H1 (cell line): ENCODE measurements at regions not wholly inside any gene's neighbourhood (a gene's known extent, or its start where the extent isn't known, plus 50 kb on each side); places are given as distances from the start of the nearest gene placed in this dataset.

Experiments
- CTCF ChIA-PET: fragments of 300-600 bp; sonication (Branson Sonifier 250); formaldehyde crosslinking; loops from one replicate; lab custom pipeline; 2021; ENCODE audit not compliant: partially characterized antibody; lab: Charles Lee
- POLR2A ChIA-PET: fragments of 300-600 bp; sonication (Branson Sonifier 250); formaldehyde crosslinking; loops from one replicate; lab custom pipeline; 2021; ENCODE audit warnings: inconsistent platforms; ENCODE audit not compliant: partially characterized antibody; lab: Charles Lee
- DNase-seq, 2 experiments: peaks; one replicate each; pipeline versions ENCODE4 v3.0.0 to v3.0.0-alpha.2; 2010 to 2022; ENCODE audit warnings: low spot score in 2 of 2, low read depth in 1 of 2, mixed read lengths in 1 of 2
- FAIRE-seq: peaks from 2 replicates; lab custom pipeline; 2011; peaks lifted over from hg19 to GRCh38; lab: Jason Lieb, UNC
- H2AFZ ChIP-seq: 2 replicates; pipeline ENCODE4 v1.8.1; 2012; ENCODE audit warnings: low read length, inconsistent platforms
- H2AK5ac ChIP-seq: 2 replicates; pipeline ENCODE4 v1.6.1; 2013; ENCODE audit warnings: low read depth, low read length
- H2BK120ac ChIP-seq: replicated peaks from 2 replicates; pipeline ENCODE3; 2013; ENCODE audit warnings: low read depth, low read length, inconsistent platforms
- H2BK12ac ChIP-seq: 2 replicates; pipeline ENCODE4 v1.6.1; 2013; ENCODE audit warnings: low read depth, low read length
- H2BK15ac ChIP-seq: 2 replicates; pipeline ENCODE4 v1.6.1; 2013; ENCODE audit warnings: low read length
- H2BK20ac ChIP-seq: 2 replicates; pipeline ENCODE4 v1.6.1; 2013; ENCODE audit warnings: low read length
- H2BK5ac ChIP-seq: 2 replicates; pipeline ENCODE4 v1.6.1; 2013; ENCODE audit warnings: low read depth, low read length
- H3K14ac ChIP-seq: 2 replicates; pipeline ENCODE4 v1.6.1; 2013; ENCODE audit warnings: inconsistent platforms; ENCODE audit not compliant: insufficient read length
- H3K18ac ChIP-seq: 2 replicates; pipeline ENCODE4 v1.6.1; 2013; ENCODE audit warnings: low read length; ENCODE audit errors: extremely low read depth
- H3K23ac ChIP-seq: 2 replicates; pipeline ENCODE4 v1.6.1; 2013; ENCODE audit warnings: inconsistent platforms; ENCODE audit not compliant: insufficient read length
- H3K23me2 ChIP-seq: 2 replicates; pipeline ENCODE4 v1.6.1; 2013; ENCODE audit warnings: low read depth, low read length
- H3K27ac ChIP-seq: 2 replicates; pipeline ENCODE4 v1.6.1; 2011; ENCODE audit warnings: low read depth, low read length, inconsistent platforms
- H3K27me3 ChIP-seq, 4 experiments: replicated peaks in 1 of 4; 1 replicate in 1 of 4; 2 replicates in 3 of 4; pipeline versions ENCODE4 v1.6.1 to v1.8.1; 2011 to 2013; ENCODE audit warnings: low read length in 3 of 4, mild to moderate bottlenecking in 3 of 4, inconsistent platforms in 2 of 4, mixed read lengths in 2 of 4, moderate library complexity in 1 of 4; ENCODE audit not compliant: control insufficient read depth in 3 of 4, insufficient read depth in 3 of 4; ENCODE audit errors: extremely low read depth in 1 of 4
- H3K36me3 ChIP-seq, 4 experiments: 2 replicates each; pipeline versions ENCODE4 v1.6.1 to v1.8.1; 2011 to 2013; ENCODE audit warnings: mild to moderate bottlenecking in 4 of 4, low read length in 3 of 4, moderate library complexity in 2 of 4, control low read depth in 1 of 4, inconsistent platforms in 1 of 4; ENCODE audit not compliant: insufficient read depth in 4 of 4, control insufficient read depth in 2 of 4
- H3K4ac ChIP-seq: replicated peaks from 2 replicates; pipeline ENCODE3; 2013; ENCODE audit warnings: low read length, low read depth, mixed read lengths, inconsistent platforms; ENCODE audit not compliant: insufficient read length
- H3K4me1 ChIP-seq, 4 experiments: replicated peaks in 1 of 4; 1 replicate in 1 of 4; 2 replicates in 3 of 4; pipeline versions ENCODE4 v1.6.1 to v1.8.1; 2011 to 2013; ENCODE audit warnings: low read length in 3 of 4, inconsistent platforms in 2 of 4, mixed read lengths in 1 of 4; ENCODE audit not compliant: insufficient read depth in 4 of 4, control insufficient read depth in 3 of 4
- H3K4me2 ChIP-seq, 2 experiments: 2 replicates each; pipeline versions ENCODE4 v1.6.1 to v1.8.1; 2011 to 2013; ENCODE audit warnings: low read depth in 2 of 2, low read length in 2 of 2, control low read depth in 1 of 2, inconsistent platforms in 1 of 2, mild to moderate bottlenecking in 1 of 2; ENCODE audit not compliant: insufficient read depth in 1 of 2
- H3K4me3 ChIP-seq, 4 experiments: fragments of 200-600, 300-600 bp in 1 of 4; sonication (generic), shearing (Covaris generic), sonication (Bioruptor Twin) in 1 of 4; 2 replicates each; pipeline versions ENCODE4 v1.5.1 to v1.8.1; 2011 to 2016; ENCODE audit warnings: low read length in 4 of 4, low read depth in 3 of 4, control low read depth in 2 of 4, inconsistent platforms in 2 of 4, mild to moderate bottlenecking in 2 of 4, mixed read lengths in 1 of 4, moderate library complexity in 1 of 4; ENCODE audit not compliant: insufficient read depth in 2 of 4; ENCODE audit errors: extremely low read depth in 1 of 4
- H3K56ac ChIP-seq: replicated peaks from 2 replicates; pipeline ENCODE3; 2013; ENCODE audit warnings: low read depth, mild to moderate bottlenecking, mixed read lengths, low read length, inconsistent platforms; ENCODE audit not compliant: insufficient read length
- H3K79me1 ChIP-seq: 2 replicates; pipeline ENCODE4 v1.6.1; 2013; ENCODE audit warnings: low read depth, low read length, control low read depth
- H3K79me2 ChIP-seq, 2 experiments: 2 replicates each; pipeline versions ENCODE4 v1.6.1 to v1.8.1; 2012 to 2013; ENCODE audit warnings: low read length in 2 of 2, mild to moderate bottlenecking in 2 of 2, inconsistent platforms in 1 of 2; ENCODE audit not compliant: insufficient read depth in 2 of 2, control insufficient read depth in 1 of 2
- H3K9ac ChIP-seq, 4 experiments: replicated peaks in 1 of 4; 1 replicate in 1 of 4; 2 replicates in 3 of 4; pipeline versions ENCODE4 v1.6.1 to v1.8.1; 2011 to 2013; ENCODE audit warnings: low read depth in 3 of 4, low read length in 3 of 4, control low read depth in 2 of 4, mild to moderate bottlenecking in 2 of 4, moderate library complexity in 2 of 4, inconsistent platforms in 1 of 4; ENCODE audit errors: extremely low read depth in 1 of 4
- H3K9me3 ChIP-seq, 2 experiments: 2 replicates each; pipeline versions ENCODE4 v1.6.1 to v1.8.1; 2012 to 2013; ENCODE audit warnings: mild to moderate bottlenecking in 2 of 2, moderate library complexity in 2 of 2, control low read depth in 1 of 2, inconsistent platforms in 1 of 2, low read depth in 1 of 2, low read length in 1 of 2, mixed read lengths in 1 of 2; ENCODE audit not compliant: insufficient read depth in 2 of 2
- H4K20me1 ChIP-seq, 2 experiments: replicated peaks in 1 of 2; 2 replicates each; pipeline versions ENCODE3 to v1.8.1; 2011 to 2013; ENCODE audit warnings: inconsistent platforms in 2 of 2, low read length in 2 of 2, mild to moderate bottlenecking in 1 of 2; ENCODE audit not compliant: insufficient read depth in 2 of 2, control insufficient read depth in 1 of 2
- H4K5ac ChIP-seq: 2 replicates; pipeline ENCODE4 v1.6.1; 2013; ENCODE audit warnings: low read length, low read depth, mixed read lengths, inconsistent platforms; ENCODE audit not compliant: insufficient read length
- H4K8ac ChIP-seq: 2 replicates; pipeline ENCODE4 v1.8.0; 2013; ENCODE audit warnings: mild to moderate bottlenecking, moderate library complexity, low read length, inconsistent platforms; ENCODE audit not compliant: insufficient read depth; ENCODE audit errors: extremely low read depth
- H4K91ac ChIP-seq: replicated peaks from 2 replicates; pipeline ENCODE3; 2013; ENCODE audit warnings: low read length, mixed read lengths, inconsistent platforms; ENCODE audit not compliant: insufficient read length
- BCL11A ChIP-seq, 2 experiments: IDR thresholded peaks; one replicate each; pipeline ENCODE4 v1.6.1; 2011; ENCODE audit warnings: low read depth in 2 of 2, low read length in 2 of 2, mild to moderate bottlenecking in 2 of 2
- CBX8 ChIP-seq: fragments of 300-800, 300-1000 bp; sonication (generic); IDR thresholded peaks from 2 replicates; pipeline ENCODE4 v1.7.1; 2016; ENCODE audit warnings: low read depth, low read length, borderline replicate concordance
- E2F6 ChIP-seq: IDR thresholded peaks from 2 replicates; pipeline ENCODE4 v1.6.1; 2012; ENCODE audit warnings: inconsistent platforms
- GTF2F1 ChIP-seq: IDR thresholded peaks from 2 replicates; pipeline ENCODE4 v1.6.1; 2012; ENCODE audit warnings: low read depth, low read length, improper control_type of control experiment, borderline replicate concordance
- KDM1A ChIP-seq: fragments of 200-600, 300-600 bp; sonication (generic); IDR thresholded peaks from 2 replicates; pipeline ENCODE4 v1.7.1; 2016; ENCODE audit warnings: mild to moderate bottlenecking, low read length, borderline replicate concordance
- KDM5A ChIP-seq: fragments of 200-600 bp; IDR thresholded peaks from 2 replicates; pipeline ENCODE4 v1.7.1; 2012; ENCODE audit warnings: mild to moderate bottlenecking, low read length, inconsistent platforms, mixed read lengths
- RAD21 ChIP-seq, 2 experiments: IDR thresholded peaks in 1 of 2; conservative IDR thresholded peaks in 1 of 2; 2 replicates each; pipeline ENCODE4 v1.6.1; 2011; ENCODE audit warnings: low read depth in 2 of 2, low read length in 2 of 2, improper control_type of control experiment in 1 of 2, inconsistent platforms in 1 of 2, mild to moderate bottlenecking in 1 of 2, moderate library complexity in 1 of 2
- RBBP5 ChIP-seq: IDR thresholded peaks from 2 replicates; pipeline ENCODE4 v1.7.1; 2012; ENCODE audit warnings: low read depth, mild to moderate bottlenecking, inconsistent platforms, low read length, moderate library complexity, borderline replicate concordance
- SP1 ChIP-seq: IDR thresholded peaks from 2 replicates; pipeline ENCODE4 v1.6.1; 2011; ENCODE audit warnings: low read depth, low read length
- TAF1 ChIP-seq: IDR thresholded peaks from 2 replicates; pipeline ENCODE4 v1.6.1; 2011; ENCODE audit warnings: mild to moderate bottlenecking, low read depth, low read length
- YY1 ChIP-seq: IDR thresholded peaks from 2 replicates; pipeline ENCODE4 v1.6.1; 2011; ENCODE audit warnings: low read depth, mild to moderate bottlenecking, low read length
- ZNF274 ChIP-seq: IDR thresholded peaks from 2 replicates; pipeline ENCODE4 v1.7.0; 2012; ENCODE audit warnings: low read length, borderline replicate concordance; ENCODE audit errors: extremely low read depth
- WGBS, 2 experiments: shearing (Covaris generic) in 1 of 2; methylation state at CpG; one replicate each; pipeline versions ENCODE4 v1.1.6 to v1.1.7; 2013 to 2015; ENCODE audit warnings: low lambda C conversion rate in 2 of 2, mixed read lengths in 2 of 2, inconsistent platforms in 1 of 2, low coverage in 1 of 2, missing lambda C conversion rate in 1 of 2; ENCODE audit not compliant: insufficient replicate concordance in 2 of 2, insufficient coverage in 1 of 2, insufficient read length in 1 of 2; ENCODE audit errors: extremely low coverage in 1 of 2, missing lambda C conversion rate in 1 of 2; 5-methylcytosine and 5-hydroxymethylcytosine counted together

- Histone ChIP-seq H3K4me3 (no peak overlapping the region), H3K4me1 (no peaks in the 10 kb centered on the region), H4K91ac (no peak overlapping the region), H3K18ac (no peak overlapping the region), H2AK5ac (no peak overlapping the region), H4K8ac (peak overlapping the region; percentile 57; the same call in 1 of the 2 replicates), H3K79me1 (no peaks in the 10 kb centered on the region; the same call in 1 of the 2 replicates), H3K4me2 (no peak overlapping the region), H3K9me3 (no peaks in the 10 kb centered on the region), H4K20me1 (no peaks in the 10 kb centered on the region), H4K5ac (no peak overlapping the region), H2BK120ac (no peak overlapping the region), H3K4ac (no peak overlapping the region), H3K23me2 (no peaks in the 10 kb centered on the region; the same call in 1 of the 2 replicates), H3K27me3 (peaks cover 0 to 1% (median 0%) of the 10 kb centered on the region in 4 experiments; a peak in 1 of 7 replicates), H3K56ac (no peak overlapping the region), H2AFZ (peak overlapping the region; percentile 84; the same call in 1 of the 2 replicates), H3K27ac (no peak overlapping the region), H3K79me2 (no peaks in the 10 kb centered on the region), H3K9ac (no peak overlapping the region), H2BK15ac (no peak overlapping the region), H2BK5ac (no peak overlapping the region), H3K23ac (no peak overlapping the region), H2BK12ac (no peak overlapping the region), H3K36me3 (no peaks in the 10 kb centered on the region), H2BK20ac (no peak overlapping the region), H3K14ac (no peak overlapping the region)
- ChIA-PET CTCF (interaction anchor here (0.6 kb wide), 1 partner anchor 35 kb away, joined by 3 read pairs; no protein-coding TSS in a partner anchor), POLR2A (no interaction called here)
- no peak for DNase-seq
- no peak for FAIRE-seq
- 87% methylated on average over 4 of the region's 4 CpGs; no CpG with 5 or more reads in 1 of the 2 experiments for WGBS, 2 experiments
- TF ChIP-seq ZNF274 (no peak), CBX8 (no peak), SP1 (no peak), KDM5A (no peak), KDM1A (no peak), RBBP5 (no peak), TAF1 (no peak), E2F6 (no peak), RAD21 (IDR thresholded peaks at IDR 0.05 in 1 of 2, conservative IDR thresholded peaks at IDR 0.05 in 1 of 2; ENCODE audit: low read depth in 2 of 2, low read length in 2 of 2) (no peak), BCL11A (IDR thresholded peaks at IDR 0.05; ENCODE audit: low read depth in 2 of 2, low read length in 2 of 2) (no peak), YY1 (no peak), GTF2F1 (no peak)
Measured at GRCh38 chr11:107247167-107247861, 210.3 kb downstream of the CWF19L2 start.
